Duodenal mucosa (tissue), 2 donors: ENCODE measurements at regions not wholly inside any gene's neighbourhood (a gene's known extent, or its start where the extent isn't known, plus 50 kb on each side); places are given as distances from the start of the nearest gene placed in this dataset.

Experiments used
- H3K27ac ChIP-seq: one replicate; pipeline ENCODE4 v1.7.0; 2013; ENCODE audit warnings: low read depth, low read length
- H3K27me3 ChIP-seq, 2 donors: one replicate each; pipeline ENCODE4 v1.7.0; 2013; ENCODE audit warnings: low read length in 2 of 2, control low read depth in 1 of 2; ENCODE audit not compliant: insufficient read depth in 2 of 2, control insufficient read depth in 1 of 2
- H3K36me3 ChIP-seq, 2 donors: one replicate each; pipeline ENCODE4 v1.7.0; 2013; ENCODE audit warnings: low read length in 2 of 2, control low read depth in 1 of 2; ENCODE audit not compliant: insufficient read depth in 2 of 2, control insufficient read depth in 1 of 2
- H3K4me1 ChIP-seq, 2 donors: one replicate each; pipeline ENCODE4 v1.7.0; 2013; ENCODE audit warnings: low read length in 2 of 2, control low read depth in 1 of 2; ENCODE audit not compliant: insufficient read depth in 2 of 2, control insufficient read depth in 1 of 2
- H3K4me3 ChIP-seq, 2 donors: one replicate each; pipeline ENCODE4 v1.7.0; 2013; ENCODE audit warnings: low read length in 2 of 2, low read depth in 1 of 2
- H3K9ac ChIP-seq, 2 donors: one replicate each; pipeline ENCODE4 v1.7.0; 2013; ENCODE audit warnings: low read length in 2 of 2, low read depth in 1 of 2
- H3K9me3 ChIP-seq, 2 donors: one replicate each; pipeline ENCODE4 v1.7.0; 2013; ENCODE audit warnings: low read length in 2 of 2, control low read depth in 1 of 2; ENCODE audit not compliant: control insufficient read depth in 1 of 2

DNA sequence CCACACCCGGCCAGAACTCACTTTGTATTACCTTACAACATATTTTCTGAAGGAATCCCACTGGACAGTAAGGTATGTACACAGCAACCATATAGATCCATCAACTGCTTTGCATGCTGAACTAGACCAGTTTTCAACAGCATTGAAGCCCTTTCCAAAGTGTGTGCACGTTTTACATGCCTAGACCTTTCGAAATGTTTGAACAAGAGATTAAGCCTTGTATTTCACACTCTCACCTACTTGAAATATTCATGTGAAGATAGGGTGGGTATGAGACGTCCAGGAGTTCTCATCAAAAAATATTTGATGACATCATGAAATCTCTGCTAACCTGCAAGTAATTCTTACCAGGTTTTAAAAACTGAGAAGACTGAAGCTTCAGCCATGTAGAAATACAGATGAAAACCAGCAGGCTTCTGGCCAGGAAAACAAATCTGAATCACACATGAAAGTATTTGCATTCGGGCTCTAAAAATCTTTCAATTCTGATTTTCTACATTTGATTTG, 387.0 kb upstream of the PSMD7 start:
- no peak overlapping the region for H3K4me3 ChIP-seq
- H3K9me3 ChIP-seq = no peaks in the 10 kb centered on the region
- no peaks in the 10 kb centered on the region for H3K27me3 ChIP-seq
- H3K9ac ChIP-seq = no peak overlapping the region
- H3K4me1 ChIP-seq = no peaks in the 10 kb centered on the region
- H3K36me3 ChIP-seq = no peaks in the 10 kb centered on the region
- no peak overlapping the region for H3K27ac ChIP-seq

DNA sequence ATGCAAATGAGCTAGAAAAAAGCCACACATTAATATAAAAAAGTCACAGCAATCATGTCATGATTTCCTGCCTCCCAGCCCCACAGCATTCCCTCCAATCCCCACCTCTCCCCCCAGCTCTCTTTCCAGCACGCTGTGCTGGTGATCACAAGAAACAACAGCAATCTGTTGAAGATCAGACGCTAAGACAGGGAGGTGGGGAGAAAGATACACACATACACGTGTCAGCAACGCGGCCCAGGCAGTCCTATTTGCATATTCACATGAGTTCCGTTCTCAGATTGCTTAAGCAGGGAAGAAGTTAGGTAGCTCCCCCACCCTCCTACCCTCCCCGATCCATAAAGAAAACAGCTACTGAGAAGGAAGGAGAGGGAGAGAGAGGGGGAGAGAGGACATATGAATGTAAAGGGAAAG, 405.5 kb upstream of the PSMD7 start:
- no peak overlapping the region for H3K4me3 ChIP-seq
- no peak overlapping the region for H3K9ac ChIP-seq
- no peak overlapping the region for H3K27ac ChIP-seq
- H3K9me3 ChIP-seq = no peaks in the 10 kb centered on the region
- H3K4me1 ChIP-seq = no peaks in the 10 kb centered on the region
- peaks cover 0 to 9% of the 10 kb centered on the region in 2 donors for H3K27me3 ChIP-seq
- no peaks in the 10 kb centered on the region for H3K36me3 ChIP-seq

DNA sequence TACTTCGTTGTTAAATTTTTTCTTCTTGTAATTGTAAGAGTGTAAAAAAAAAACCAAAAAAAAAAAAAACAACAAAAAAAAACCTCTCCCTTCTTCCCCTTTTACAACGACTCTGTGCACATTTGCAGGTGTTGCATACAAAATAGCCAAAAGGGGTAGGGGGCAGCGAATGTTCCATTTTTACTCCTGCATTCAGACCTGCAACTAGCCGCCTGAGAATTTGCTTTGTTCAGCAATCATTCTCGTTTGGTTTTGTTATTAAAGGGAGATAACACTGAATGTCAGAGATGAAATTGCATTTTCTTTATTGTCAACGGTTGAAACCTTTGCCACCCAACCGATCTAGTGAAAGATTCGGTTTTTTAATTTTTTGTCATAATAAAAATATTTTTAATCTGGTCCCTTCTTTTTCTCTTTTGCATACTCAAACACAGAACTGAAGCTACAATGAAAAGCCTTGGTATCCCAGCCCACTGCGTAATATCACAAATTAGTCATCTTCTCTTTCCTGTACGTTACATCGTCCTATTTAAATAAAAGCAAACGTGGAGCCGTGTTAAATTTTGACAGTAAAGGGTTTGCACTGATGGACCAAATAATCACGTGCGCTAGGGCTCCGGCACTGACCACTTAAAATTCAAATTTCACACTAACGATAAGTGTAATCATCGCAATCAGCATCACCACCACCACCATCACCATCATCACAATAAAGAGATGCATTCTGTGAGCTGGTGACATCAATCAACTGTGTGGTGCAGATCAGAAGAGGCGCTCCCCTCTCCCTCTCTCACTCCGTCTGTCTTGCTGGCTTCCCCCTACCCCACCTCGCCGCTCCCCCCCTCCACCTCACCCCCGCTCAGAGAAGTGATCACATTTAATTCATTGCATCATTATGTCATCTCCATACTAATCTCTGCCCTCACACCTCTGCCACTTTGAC, 406.2 kb upstream of the PSMD7 start:
- Histone ChIP-seq H3K27me3 (peaks cover 0 to 9% of the 10 kb centered on the region in 2 donors), H3K36me3 (no peaks in the 10 kb centered on the region), H3K4me3 (no peak overlapping the region), H3K27ac (no peak overlapping the region), H3K9me3 (no peaks in the 10 kb centered on the region), H3K4me1 (no peaks in the 10 kb centered on the region), H3K9ac (no peak overlapping the region)

DNA sequence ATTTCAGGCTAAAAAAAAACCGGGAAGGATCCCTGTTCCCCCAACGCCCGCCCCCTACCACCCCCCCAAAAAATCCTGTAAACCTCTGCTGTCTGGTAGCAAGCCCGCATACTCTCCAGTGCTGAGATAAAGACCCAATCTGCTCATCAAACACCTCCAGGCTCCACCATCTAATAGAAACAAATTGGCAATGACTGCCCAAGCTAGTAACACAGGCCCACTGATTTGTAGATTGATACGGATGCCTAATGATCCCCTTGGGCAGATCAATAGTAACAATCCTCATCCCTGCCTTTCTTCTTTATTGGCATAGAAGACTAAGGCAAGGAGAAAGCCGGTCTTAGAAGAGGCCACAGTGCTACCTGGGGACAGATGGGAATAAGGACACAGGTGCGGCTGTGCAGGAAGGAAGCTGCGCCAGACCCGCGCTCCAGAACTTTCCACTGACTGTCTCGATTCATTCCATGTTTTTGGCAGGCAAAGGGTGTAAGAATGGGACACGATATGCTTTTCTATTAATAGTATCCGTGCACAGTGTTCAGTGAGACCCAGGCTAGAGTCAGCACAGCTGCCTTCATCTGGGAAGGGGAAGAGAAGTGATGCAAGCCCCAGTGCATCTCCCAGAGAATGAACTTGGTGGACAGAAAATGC, 407.6 kb upstream of the PSMD7 start:
- no peaks in the 10 kb centered on the region for H3K9me3 ChIP-seq
- H3K27ac ChIP-seq = no peak overlapping the region
- H3K4me1 ChIP-seq = no peaks in the 10 kb centered on the region
- peaks cover 0 to 9% of the 10 kb centered on the region in 2 donors for H3K27me3 ChIP-seq
- H3K9ac ChIP-seq = no peak overlapping the region
- H3K4me3 ChIP-seq = no peak overlapping the region
- no peaks in the 10 kb centered on the region for H3K36me3 ChIP-seq

DNA sequence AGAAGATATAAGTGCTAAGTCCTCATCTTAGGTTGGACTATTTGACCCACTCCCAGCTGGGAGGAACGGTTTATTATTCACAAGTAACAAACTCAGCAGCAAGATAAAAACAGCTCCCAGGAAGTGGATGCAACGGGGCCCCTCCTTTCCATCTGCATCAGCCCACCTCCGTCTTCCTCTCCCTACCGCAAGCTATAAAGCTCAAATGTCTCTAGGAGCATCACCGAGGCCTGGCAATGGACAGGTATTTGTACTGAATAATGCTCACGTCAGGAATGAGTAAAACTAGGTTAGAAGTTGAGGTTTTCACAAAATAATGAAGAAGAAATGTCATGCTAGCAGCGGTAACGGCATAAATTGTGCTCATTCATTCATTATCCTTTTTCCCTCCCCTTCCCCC, 408.7 kb upstream of the PSMD7 start:
- no peaks in the 10 kb centered on the region for H3K9me3 ChIP-seq
- H3K4me1 ChIP-seq = no peaks in the 10 kb centered on the region
- no peak overlapping the region for H3K4me3 ChIP-seq
- peaks cover 0 to 9% of the 10 kb centered on the region in 2 donors for H3K27me3 ChIP-seq
- H3K36me3 ChIP-seq = no peaks in the 10 kb centered on the region
- H3K9ac ChIP-seq = no peak overlapping the region
- no peak overlapping the region for H3K27ac ChIP-seq

DNA sequence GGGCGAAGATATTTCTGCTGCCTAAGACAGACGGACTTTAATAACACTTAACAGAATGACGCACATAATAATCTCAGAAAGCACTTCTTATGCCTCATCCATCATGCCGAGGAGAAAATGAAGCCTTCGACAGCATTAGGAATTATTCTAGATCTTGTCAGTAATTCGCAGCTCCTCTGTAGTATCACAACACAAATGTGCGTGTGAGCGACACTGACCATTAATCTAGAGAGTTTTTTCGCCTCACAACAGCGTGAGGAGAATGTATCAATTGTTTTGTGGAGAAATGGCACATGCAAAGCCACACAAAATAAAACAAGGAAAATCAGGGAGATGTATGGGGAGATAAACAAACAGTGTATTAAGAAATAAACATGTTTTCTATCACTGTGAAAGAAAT, 410.2 kb upstream of the PSMD7 start:
- H3K36me3 ChIP-seq = no peaks in the 10 kb centered on the region
- no peak overlapping the region for H3K4me3 ChIP-seq
- H3K9ac ChIP-seq = no peak overlapping the region
- no peaks in the 10 kb centered on the region for H3K4me1 ChIP-seq
- H3K27ac ChIP-seq = no peak overlapping the region
- peaks cover 0 to 9% of the 10 kb centered on the region in 2 donors for H3K27me3 ChIP-seq
- H3K9me3 ChIP-seq = no peaks in the 10 kb centered on the region

DNA sequence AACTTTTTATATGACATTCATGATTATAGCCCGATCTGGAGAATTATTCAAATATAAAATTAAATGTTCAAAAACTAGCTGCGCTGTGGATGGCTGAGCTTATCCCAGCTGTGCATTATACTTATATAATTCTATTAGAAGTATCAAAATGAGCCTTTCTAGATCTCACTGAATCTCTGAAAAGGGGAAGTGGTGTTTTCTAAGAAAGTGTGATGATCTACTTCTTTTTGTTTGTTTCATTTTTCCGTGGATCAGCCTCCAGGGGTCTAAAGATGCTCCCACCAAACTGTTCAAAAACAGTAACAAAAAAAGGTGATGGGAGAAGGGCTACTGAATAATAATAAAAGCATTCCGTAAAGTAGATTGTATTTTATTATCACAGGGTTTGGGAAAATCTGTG, 411.3 kb upstream of the PSMD7 start:
- no peaks in the 10 kb centered on the region for H3K9me3 ChIP-seq
- no peak overlapping the region for H3K9ac ChIP-seq
- no peak overlapping the region for H3K27ac ChIP-seq
- H3K4me1 ChIP-seq = no peaks in the 10 kb centered on the region
- no peaks in the 10 kb centered on the region for H3K27me3 ChIP-seq
- H3K36me3 ChIP-seq = no peaks in the 10 kb centered on the region
- no peak overlapping the region for H3K4me3 ChIP-seq

DNA sequence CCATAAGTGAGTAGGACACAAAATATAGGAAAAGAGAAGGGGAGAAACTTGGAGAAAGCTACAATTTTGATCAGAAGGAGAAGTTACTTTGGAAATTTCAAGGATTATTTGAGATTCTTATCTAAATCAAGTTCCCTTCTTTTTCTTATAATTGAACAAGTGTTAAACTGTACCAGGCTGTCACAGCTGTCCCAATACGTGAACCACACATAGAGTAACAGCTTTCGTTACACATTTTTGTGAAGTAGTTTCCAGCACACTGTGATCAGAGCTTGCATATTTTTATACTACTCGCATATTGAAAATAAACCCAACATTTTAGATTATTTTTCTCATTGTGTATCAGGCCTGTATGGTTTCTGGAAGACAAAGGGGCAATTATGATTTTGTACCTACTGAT, 412.8 kb upstream of the PSMD7 start:
- H3K27ac ChIP-seq = no peak overlapping the region
- H3K36me3 ChIP-seq = no peaks in the 10 kb centered on the region
- no peak overlapping the region for H3K9ac ChIP-seq
- H3K4me1 ChIP-seq = no peaks in the 10 kb centered on the region
- no peaks in the 10 kb centered on the region for H3K9me3 ChIP-seq
- no peaks in the 10 kb centered on the region for H3K27me3 ChIP-seq
- no peak overlapping the region for H3K4me3 ChIP-seq

DNA sequence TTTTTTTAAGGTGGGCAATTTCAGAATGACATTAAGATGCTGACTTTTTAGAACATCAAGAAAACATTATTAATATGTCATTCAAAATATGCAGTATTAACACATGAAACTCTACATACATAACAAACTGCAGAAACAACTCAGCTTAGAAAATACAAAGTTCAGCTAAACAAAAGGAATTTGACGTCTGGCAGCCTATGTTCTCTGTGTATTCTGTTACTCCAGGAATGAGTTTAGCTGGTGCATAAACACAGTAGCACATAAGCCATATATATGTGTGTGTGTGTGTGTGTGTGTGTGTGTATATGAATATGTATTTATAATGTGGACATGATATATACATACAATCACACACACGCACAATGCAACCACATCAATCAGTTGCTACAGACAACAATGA, 413.5 kb upstream of the PSMD7 start:
- H3K9ac ChIP-seq = no peak overlapping the region
- H3K36me3 ChIP-seq = no peaks in the 10 kb centered on the region
- no peak overlapping the region for H3K27ac ChIP-seq
- H3K9me3 ChIP-seq = no peaks in the 10 kb centered on the region
- no peaks in the 10 kb centered on the region for H3K27me3 ChIP-seq
- no peak overlapping the region for H3K4me3 ChIP-seq
- H3K4me1 ChIP-seq = no peaks in the 10 kb centered on the region

DNA sequence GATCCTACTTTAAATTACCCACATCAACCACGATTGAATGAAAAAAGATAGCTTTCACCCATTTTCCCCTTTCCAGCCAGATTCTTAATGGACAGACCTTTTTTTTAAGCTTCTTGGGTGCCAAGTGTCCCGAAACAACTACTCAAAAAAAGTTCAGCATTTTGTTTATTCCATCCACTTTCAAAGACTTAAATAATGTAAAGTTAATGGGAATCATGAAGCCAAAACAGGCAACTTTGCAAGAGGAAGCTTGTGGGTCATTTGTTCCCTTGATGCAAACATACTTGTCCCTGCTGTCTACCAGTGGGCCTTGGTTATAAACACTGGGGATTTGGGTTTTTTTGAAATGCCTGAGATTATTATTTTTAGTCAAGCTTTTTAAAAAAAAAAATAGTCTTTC, 414.0 kb upstream of the PSMD7 start:
- Histone ChIP-seq H3K36me3 (no peaks in the 10 kb centered on the region), H3K9ac (no peak overlapping the region), H3K4me1 (no peaks in the 10 kb centered on the region), H3K9me3 (no peaks in the 10 kb centered on the region), H3K4me3 (no peak overlapping the region), H3K27ac (no peak overlapping the region), H3K27me3 (no peaks in the 10 kb centered on the region)
